ENCODE measurements at regions not wholly inside any gene's neighbourhood (a gene's known extent, or its start where the extent isn't known, plus 50 kb on each side); places are given as distances from the start of the nearest gene placed in this dataset.

DNA sequence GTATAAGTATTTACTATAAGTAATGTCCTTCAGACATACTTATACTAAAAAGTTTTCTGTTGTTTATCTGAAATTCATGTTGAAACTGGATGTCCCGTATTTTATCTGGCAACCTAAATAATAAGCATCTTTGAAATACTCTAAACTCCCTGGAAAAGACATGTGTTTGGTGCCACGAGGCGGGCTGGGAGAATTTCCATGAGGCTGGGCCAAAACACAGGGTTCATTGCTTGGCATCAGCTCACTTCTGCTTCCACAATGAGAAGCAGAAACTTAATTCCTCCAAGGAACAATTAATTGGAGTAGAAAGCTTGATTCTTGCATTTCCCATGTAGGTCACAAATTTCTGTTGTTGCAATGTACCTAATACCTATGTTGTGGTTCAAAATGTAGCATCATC is 110.2 kb downstream of the PSMG1 start:
- TF ChIP-seq, protein P1, sequence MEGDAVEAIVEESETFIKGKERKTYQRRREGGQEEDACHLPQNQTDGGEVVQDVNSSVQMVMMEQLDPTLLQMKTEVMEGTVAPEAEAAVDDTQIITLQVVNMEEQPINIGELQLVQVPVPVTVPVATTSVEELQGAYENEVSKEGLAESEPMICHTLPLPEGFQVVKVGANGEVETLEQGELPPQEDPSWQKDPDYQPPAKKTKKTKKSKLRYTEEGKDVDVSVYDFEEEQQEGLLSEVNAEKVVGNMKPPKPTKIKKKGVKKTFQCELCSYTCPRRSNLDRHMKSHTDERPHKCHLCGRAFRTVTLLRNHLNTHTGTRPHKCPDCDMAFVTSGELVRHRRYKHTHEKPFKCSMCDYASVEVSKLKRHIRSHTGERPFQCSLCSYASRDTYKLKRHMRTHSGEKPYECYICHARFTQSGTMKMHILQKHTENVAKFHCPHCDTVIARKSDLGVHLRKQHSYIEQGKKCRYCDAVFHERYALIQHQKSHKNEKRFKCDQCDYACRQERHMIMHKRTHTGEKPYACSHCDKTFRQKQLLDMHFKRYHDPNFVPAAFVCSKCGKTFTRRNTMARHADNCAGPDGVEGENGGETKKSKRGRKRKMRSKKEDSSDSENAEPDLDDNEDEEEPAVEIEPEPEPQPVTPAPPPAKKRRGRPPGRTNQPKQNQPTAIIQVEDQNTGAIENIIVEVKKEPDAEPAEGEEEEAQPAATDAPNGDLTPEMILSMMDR (IDR thresholded peaks at IDR 0.05; ENCODE audit: extremely low read depth in 1 of 2, insufficient read depth in 1 of 2, low read depth in 1 of 2, low read length in 2 of 2): no peak
- TF ChIP-seq POLR2AphosphoS5 (IDR thresholded peaks at IDR 0.05; ENCODE audit: insufficient read depth, low read depth, low read length): no peak
- TF ChIP-seq EZH2 (IDR thresholded peaks at IDR 0.05; ENCODE audit: borderline replicate concordance, low read depth, low read length, severe bottlenecking): no peak
- TF ChIP-seq, protein P2, sequence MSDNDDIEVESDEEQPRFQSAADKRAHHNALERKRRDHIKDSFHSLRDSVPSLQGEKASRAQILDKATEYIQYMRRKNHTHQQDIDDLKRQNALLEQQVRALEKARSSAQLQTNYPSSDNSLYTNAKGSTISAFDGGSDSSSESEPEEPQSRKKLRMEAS (IDR thresholded peaks at IDR 0.05; ENCODE audit: insufficient read depth, insufficient read length): no peak
- TF ChIP-seq POLR2A (IDR thresholded peaks at IDR 0.05; ENCODE audit: low read depth, low read length): no peak
- TF ChIP-seq MYC (IDR thresholded peaks at IDR 0.05; ENCODE audit: low read depth, low read length): no peak

Data from endothelial cell of umbilical vein (primary cell).